ENCODE measurements at regions not wholly inside any gene's neighbourhood (a gene's known extent, or its start where the extent isn't known, plus 50 kb on each side); places are given as distances from the start of the nearest gene placed in this dataset.

DNA sequence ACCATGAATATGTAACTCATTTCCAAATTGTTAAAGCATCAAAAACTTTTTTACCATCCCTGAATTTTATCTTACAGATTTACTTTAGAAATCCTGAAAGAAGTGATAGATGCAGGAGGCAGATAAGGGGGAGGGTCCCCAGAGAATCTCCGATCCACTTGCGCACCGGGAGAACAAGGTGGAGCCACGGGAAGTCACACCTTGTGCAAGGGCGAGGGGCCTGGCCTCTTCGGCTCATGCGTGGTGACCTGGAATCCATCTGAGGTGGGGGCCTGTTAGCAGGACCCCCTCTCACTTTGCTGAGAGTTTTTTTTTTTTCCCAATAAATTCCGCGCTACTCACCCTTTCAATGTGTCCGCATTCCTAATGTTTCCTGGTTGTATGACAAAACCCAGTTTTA lies 80.2 kb upstream of the CDKN3 start:
- Histone ChIP-seq H3K4me1 (no peaks in the 10 kb centered on the region), H3K27me3 (no peaks in the 10 kb centered on the region), H3K9me3 (no peaks in the 10 kb centered on the region), H3K36me3 (no peaks in the 10 kb centered on the region), H3K27ac (no peak overlapping the region), H3K4me3 (no peak overlapping the region)
- intact Hi-C loops (cut with DNase I): no loop called here
- DNase-seq (ENCODE audit: low spot score in 2 of 2): no peak
- TF ChIP-seq, protein P1, sequence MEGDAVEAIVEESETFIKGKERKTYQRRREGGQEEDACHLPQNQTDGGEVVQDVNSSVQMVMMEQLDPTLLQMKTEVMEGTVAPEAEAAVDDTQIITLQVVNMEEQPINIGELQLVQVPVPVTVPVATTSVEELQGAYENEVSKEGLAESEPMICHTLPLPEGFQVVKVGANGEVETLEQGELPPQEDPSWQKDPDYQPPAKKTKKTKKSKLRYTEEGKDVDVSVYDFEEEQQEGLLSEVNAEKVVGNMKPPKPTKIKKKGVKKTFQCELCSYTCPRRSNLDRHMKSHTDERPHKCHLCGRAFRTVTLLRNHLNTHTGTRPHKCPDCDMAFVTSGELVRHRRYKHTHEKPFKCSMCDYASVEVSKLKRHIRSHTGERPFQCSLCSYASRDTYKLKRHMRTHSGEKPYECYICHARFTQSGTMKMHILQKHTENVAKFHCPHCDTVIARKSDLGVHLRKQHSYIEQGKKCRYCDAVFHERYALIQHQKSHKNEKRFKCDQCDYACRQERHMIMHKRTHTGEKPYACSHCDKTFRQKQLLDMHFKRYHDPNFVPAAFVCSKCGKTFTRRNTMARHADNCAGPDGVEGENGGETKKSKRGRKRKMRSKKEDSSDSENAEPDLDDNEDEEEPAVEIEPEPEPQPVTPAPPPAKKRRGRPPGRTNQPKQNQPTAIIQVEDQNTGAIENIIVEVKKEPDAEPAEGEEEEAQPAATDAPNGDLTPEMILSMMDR (IDR thresholded peaks at IDR 0.05): no peak

- Histone ChIP-seq H3K27me3 (no peaks in the 10 kb centered on the region), H3K4me1 (no peaks in the 10 kb centered on the region), H3K27ac (no peak overlapping the region), H3K9me3 (no peaks in the 10 kb centered on the region), H3K4me3 (no peak overlapping the region), H3K36me3 (no peaks in the 10 kb centered on the region)
- no peak for DNase-seq (ENCODE audit: low spot score in 2 of 2)
- intact Hi-C loops (cut with DNase I): no loop called here
- TF ChIP-seq, protein P1 (IDR thresholded peaks at IDR 0.05): no peak
Measured at GRCh38 chr14:54317391-54317790, 79.4 kb upstream of the CDKN3 start.

DNA sequence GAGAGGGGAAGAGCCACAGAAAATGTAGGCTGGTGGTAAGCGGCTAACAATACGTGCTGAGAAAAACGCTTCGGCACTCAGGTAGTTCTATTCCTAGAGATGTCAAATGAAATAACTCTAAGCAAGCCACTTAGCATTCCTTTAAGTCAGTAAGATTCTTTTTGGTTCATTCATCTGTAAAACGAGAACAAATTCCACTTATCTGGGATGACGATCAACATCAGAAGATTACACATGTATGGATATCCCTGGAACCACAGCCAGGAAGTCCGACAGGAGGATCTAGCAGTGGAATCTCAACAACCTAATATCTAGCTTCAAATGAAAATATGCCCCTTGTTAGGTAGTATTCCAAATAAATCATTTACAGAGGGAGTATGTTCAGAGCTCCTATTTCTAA lies 74.6 kb upstream of the CDKN3 start:
- H3K4me1 ChIP-seq: no peaks in the 10 kb centered on the region
- intact Hi-C loops (cut with DNase I): no loop called here
- no peak overlapping the region for H3K27ac ChIP-seq
- H3K36me3 ChIP-seq: no peaks in the 10 kb centered on the region
- H3K27me3 ChIP-seq: no peaks in the 10 kb centered on the region
- H3K4me3 ChIP-seq: no peak overlapping the region
- TF ChIP-seq, protein P1 (IDR thresholded peaks at IDR 0.05): no peak
- H3K9me3 ChIP-seq: no peaks in the 10 kb centered on the region
- no peak for DNase-seq (ENCODE audit: low spot score in 2 of 2)

DNA sequence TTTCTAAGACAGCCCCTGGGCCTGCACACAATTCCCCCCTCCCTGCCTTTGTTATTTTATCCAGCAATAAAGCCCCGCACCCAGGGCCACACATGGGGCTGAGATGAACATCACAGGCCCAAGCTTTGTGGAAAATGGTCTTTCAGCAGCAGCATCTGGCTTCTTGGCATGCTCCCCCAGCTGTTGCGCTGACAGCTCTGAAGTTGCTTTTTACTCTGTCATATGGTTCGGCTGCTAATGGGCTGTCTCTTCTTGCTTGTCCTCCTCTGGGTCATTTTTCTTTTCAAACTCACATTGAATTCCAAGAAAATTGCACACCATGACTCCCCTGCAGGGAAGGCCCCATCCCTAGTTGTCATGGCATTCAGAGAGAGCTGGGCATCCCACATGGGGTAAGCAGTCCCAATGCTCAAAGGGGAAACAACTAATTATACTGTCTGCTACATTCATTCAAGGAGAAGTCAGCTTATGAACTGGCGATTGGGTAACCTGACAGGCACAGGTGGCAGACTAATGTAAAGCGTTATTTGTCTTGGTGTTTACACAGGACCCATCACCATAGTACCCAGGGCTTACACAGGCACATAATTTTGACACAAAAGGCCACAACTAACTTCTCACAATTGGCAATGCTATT lies 74.0 kb upstream of the CDKN3 start:
- H3K36me3 ChIP-seq: no peaks in the 10 kb centered on the region
- DNase-seq (ENCODE audit: low spot score in 2 of 2): no peak
- H3K27ac ChIP-seq: no peak overlapping the region
- H3K27me3 ChIP-seq: no peaks in the 10 kb centered on the region
- H3K4me3 ChIP-seq: no peak overlapping the region
- intact Hi-C loops (cut with DNase I): no loop called here
- TF ChIP-seq, protein P1 (IDR thresholded peaks at IDR 0.05): no peak
- H3K4me1 ChIP-seq: no peaks in the 10 kb centered on the region
- H3K9me3 ChIP-seq: no peaks in the 10 kb centered on the region

- intact Hi-C loops (cut with DNase I): loop anchor here (5.0 kb wide), 1 partner anchor 783 kb away; no protein-coding TSS in a partner anchor
- DNase-seq (ENCODE audit: low spot score in 2 of 2): no peak
- H3K4me1 ChIP-seq: no peaks in the 10 kb centered on the region
- no peaks in the 10 kb centered on the region for H3K36me3 ChIP-seq
- H3K4me3 ChIP-seq: no peak overlapping the region
- H3K27me3 ChIP-seq: no peaks in the 10 kb centered on the region
- no peak overlapping the region for H3K27ac ChIP-seq
- TF ChIP-seq, protein P1 (IDR thresholded peaks at IDR 0.05): no peak
- H3K9me3 ChIP-seq: no peaks in the 10 kb centered on the region
Measured at GRCh38 chr14:54325766-54326165, 71.0 kb upstream of the CDKN3 start.
